ENCODE measurements at regions not wholly inside any gene's neighbourhood (a gene's known extent, or its start where the extent isn't known, plus 50 kb on each side); places are given as distances from the start of the nearest gene placed in this dataset.
A peak's percentile ranks its signal among the peaks of the same experiment; 100 is the strongest.
"Not testable (repeated sequence)": the region's sequence is repeated elsewhere in the genome, so short reads cannot be mapped to it uniquely, and the experiment has no call there.

DNA sequence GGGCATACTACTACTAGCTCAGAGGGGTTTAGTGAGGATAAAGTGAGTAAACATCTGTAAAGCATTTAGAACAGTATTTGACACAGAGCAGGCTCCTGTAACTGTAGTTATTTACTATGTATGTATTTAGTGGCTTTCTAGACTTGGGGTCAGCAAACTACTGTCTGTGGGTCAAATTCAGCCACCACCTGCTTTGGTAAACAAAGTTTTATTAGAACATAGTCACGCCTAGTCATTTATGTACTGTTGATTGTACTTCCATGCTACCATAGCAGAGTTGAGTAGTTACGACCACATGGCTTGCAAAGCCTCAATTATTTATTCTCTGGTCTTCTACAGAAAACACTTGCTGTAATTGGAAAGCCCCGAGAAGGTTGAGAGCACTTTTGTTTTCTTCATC, 248.5 kb upstream of the PLPP4 start:
- no peak for DNase-seq

DNA sequence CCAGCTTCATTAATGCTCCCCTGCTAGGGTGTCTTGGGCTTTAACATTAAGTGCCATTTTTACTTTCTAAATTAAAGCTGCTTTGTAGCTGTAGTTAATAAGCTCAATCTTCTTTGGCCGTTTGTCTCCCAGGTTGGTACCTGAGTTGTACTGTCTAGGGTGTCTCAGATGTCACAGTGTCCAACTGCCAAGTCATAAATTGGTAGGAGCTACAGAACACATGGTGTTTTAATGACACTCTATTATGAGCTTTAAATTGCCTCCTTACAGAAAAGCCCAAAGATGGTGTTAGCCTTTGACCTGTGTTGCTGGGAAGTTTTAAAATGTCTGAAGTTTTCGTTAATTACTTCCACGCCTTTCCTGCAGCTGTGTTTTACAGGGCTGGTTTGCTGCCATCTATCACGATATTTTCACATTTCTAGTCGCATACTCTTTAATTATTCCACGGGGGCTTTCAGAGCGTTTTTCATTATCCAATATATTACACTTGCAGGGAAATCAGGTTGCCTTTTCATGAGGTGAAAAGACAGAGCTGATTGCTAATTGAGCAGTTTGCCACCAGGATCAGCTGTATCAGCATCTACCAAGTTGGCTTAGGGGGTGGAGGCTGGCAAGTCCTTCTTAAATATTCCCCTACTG, 247.8 kb upstream of the PLPP4 start:
- DNase-seq: no peak

DNA sequence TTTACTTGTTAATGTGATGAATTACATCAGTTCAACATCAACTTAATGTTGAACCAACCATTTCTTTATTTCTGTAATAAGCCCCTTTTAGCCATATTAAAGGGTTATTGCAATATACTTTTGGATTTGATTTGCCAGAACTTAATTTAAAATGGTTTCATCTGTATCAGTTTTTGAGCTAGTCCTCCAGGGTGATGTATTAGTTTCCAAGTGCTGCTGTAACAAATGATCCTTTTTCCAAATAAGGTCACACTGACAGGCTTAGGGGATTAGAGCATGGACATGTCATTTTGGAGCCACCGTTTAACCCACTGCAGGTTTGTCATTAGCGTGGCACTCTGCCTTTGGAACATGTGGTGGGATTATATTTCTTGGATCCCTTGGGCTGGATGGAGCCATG, 244.8 kb upstream of the PLPP4 start:
- no peak for DNase-seq

DNA sequence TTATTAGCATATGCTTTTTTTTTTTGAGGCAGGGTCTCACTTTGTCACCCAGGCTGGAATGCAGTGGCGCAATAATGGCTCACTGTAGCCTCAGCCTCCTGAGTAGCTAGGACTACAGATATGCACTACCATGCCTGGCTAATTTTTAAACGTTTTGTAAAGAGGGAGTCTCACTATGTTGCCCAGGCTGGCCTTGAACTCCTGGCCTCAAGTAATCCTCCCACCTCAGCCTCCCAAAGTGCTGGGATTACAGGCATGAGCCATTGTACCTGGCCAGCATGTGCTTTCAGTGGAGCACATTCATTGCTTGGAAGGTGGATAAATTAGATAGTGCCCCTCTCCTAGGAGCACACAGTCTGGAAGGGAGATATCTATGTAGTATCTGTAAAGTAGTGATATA, 243.7 kb upstream of the PLPP4 start:
- DNase-seq: not testable (repeated sequence)

DNA sequence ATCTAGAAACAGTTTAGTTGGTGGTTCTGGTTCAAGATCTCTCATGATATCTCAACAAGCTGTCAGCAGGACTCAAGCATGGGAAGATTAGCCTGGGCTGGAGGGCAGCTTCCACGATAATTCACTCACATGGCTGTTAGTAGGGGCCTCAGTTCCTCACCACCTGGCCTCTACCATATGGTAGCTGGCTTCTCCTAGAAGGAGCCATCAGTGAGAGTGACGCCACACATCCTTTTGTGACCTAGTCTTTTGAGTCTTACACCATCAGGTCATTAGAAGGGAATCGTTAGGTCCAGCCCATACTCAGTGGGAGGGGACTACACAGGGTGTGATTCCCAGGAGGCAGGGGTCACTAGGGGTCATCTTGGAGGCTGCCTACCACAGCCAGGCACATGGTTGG, 239.3 kb upstream of the PLPP4 start:
- DNase-seq: no peak

DNA sequence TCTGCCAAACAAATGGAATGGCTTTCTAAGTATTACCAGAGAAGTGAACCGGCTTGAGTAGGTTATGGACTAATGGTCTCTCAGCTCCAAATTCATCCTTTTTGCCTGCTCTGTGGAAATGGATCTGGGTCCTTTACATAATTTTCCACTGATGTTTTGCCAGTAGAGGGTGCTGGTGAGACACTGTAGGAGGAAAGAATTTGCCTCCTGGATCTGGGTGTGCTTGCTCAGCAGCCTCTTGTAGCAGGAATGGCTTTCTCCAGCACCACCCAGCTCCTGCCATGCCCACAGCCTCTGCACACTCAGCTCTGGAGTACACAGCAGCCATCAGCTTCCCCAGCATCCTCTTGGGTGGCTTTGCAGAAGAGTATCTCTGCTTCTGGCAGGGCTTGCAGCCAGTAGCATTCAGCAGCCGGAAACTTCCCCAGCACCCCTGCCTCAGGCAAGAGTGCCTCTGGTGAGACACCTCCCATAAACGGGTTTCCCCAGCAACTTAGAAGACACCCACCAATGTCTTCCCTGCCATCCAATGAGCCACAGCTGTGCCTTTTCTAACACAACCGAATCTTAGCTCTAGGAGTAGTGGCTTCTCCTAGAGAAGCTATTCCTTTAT, 235.0 kb upstream of the PLPP4 start:
- peak; percentile 65 for DNase-seq

DNA sequence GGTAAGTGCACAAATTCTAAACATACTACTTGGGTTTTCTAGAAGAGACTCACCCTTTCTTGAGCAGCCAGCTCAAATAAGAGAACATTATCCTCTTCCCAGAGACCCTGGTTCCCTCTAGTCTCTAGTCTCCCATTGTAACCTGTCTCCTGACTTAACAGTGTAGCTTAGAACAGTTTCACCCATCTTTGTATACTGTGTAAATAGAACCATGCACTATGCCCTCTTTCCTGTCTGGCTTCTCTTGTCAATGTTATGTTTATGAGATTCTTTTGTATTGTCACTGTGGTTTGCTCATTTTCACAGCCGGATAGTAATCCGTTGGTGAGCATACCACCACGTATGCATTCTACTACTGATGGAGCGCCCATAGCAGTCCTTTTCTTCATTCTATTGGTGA, 227.4 kb upstream of the PLPP4 start:
- DNase-seq: no peak

DNA sequence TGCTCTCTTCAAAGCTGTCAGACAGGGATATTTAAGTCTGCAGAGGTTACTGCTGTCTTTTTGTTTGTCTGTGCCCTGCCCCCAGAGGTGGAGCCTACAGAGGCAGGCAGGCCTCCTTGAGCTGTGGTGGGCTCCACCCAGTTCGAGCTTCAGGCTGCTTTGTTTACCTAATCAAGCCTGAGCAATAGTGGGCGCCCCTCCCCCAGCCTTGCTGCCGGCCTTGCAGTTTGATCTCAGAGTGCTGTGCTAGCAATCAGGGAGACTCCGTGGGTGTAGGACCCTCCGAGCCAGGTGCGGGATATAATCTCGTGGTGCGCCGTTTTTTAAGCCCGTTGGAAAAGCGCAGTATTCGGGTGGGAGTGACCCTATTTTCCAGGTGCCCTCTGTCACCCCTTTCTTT, 217.3 kb upstream of the PLPP4 start:
- DNase-seq: not testable (repeated sequence)

DNA sequence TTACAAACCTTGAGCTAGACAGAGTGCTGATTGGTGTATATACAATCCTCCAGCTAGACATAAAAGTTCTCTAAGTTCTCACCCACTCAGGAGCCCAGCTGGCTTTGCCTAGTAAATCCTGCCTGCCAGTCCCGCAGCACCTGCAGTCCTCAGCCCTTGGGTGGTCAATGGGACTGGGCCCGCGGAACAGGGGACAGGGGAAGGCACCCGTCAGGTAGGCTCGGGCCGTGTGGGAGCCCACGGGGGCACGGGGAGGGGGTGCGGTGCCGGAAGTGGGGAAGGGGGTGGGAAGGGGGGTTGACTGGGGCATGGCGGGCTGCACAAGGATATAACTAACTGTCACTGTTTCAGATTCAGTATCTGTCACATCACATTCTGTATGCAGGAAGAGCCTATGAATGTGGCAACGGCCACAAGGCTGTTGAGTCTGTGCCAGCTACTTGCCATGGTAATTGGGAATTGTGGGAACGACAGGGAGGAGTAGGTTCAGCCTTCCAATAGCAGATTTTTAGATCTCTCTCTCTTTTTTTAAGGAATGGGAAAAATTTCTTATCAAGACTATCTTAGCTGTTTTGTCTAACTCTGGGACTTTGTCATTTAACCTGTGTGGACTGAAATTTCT, 205.1 kb upstream of the PLPP4 start:
- no peak for DNase-seq

DNA sequence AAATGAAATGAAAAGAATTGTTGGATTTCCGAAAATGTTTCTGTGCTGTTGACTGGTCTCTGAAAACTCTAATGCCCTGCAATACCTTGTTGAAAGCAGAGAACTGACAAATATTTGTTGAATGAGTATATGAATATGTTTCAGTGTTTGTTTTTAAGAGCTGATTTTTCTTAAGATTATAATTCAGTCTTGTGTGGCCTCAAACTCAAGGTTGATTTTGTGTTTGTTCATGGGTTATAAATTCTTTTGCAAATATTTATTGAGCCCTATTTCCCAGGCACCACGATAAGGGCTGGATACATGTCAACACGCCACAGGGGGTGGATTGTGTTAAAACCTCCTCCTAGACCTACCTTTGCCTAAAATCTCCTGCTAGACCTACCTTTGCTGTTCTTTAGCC, 203.9 kb upstream of the PLPP4 start:
- DNase-seq: no peak

DNA sequence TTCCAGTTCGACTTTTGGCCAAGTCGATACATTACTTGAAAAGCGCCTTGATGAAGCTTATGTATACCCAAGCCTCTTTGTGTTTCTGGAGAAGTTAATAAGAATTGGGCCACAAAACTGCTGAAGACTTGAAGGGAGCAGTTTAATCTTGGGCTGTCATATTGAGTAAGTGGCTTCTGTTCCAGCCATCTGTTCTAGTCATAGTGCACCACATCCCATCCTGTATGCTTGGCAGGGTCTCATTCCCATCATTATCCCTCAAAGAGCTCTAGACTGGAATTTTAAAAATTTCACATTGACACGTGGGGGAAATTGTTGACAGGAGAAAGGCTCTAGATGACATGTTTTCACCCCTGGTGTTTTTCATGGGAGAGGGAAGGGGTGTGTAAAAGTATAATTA, 196.6 kb upstream of the PLPP4 start:
- no peak for DNase-seq

DNA sequence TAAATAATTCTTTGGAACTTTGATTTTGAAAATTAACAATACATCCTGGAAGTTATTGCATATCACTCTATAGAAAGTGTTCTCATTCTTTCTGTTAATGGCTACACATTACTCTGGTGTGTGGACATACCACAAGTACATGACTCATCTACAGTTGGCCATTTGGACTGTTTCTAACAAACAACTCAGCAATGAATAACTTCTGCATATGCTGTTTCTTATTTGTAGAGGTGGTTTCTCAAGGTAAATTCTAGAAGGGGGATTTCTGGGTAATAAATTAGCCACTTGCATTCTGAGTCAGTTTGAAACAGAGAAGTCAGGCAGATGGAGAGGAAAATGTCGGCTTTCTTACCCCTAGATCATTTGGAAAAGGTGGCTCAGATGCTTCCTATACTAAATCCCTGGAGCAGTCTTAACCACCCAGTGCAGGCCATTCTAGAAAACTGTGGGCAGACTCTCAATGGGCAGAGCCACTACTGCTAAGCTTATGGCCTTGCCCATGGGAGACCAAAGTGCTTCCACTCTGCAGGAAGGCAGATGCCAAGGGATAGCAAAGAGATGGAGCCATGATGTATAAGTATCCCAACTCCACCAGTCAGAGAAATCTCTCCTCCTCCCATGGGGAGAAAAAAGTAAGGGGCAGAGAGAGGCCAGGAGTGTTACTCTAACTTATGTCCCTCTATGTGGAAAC, 194.0 kb upstream of the PLPP4 start:
- no peak for DNase-seq

DNA sequence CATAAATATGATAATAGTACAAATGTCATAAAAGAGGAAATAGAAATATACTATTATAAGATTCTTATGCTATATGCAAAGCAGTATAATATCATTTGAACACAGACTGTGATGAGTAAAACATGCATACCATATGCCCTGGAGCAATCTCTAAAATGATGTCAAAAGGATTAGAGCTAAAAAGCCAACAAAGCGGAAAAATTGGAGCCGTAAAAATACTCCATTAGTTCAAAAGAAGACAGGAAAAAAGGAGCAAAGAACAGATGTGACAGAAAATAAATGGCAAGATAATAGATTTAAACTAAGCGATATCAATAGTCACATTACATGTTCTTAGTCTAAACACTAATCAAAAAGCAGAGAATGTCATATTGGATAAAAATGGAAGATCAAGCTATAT, 191.0 kb upstream of the PLPP4 start:
- no peak for DNase-seq

DNA sequence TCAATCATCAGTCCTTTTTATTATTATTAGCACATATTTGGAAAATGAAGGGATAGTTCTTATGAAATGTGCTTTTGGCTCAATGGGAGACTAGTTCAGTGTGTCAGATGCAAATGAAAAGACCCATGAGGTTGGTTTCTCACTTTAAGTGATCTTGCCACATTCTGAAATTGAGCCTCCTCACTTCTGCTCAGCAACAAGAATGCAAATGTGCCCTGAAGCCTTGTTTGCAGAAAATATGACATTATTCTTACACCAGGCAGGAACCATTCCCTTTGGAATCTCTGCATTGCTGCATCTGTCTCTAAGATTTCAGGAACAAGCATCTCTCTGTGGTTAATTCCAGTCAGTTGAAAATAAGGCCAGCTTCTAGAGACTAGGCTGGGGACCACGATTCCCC, 186.1 kb upstream of the PLPP4 start:
- no peak for DNase-seq

DNA sequence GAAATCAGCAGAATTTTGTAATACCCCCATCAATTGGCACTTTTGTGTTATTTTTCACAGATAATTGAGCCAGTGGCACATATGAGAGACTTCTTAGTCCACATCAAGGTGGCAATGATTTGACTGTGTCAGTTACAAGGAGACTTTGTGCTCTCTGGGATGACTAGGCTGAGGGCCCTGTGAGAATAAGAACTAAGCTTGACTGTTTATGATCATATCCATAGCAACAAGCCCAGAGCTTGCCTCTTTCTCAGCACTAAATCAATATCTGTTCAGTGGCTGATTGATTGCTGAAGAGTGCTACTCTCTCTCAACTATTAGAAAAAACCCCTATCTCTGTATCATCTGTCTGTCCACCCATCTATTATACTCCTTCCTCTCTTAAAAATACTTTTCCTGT, 185.3 kb upstream of the PLPP4 start:
- no peak for DNase-seq

DNA sequence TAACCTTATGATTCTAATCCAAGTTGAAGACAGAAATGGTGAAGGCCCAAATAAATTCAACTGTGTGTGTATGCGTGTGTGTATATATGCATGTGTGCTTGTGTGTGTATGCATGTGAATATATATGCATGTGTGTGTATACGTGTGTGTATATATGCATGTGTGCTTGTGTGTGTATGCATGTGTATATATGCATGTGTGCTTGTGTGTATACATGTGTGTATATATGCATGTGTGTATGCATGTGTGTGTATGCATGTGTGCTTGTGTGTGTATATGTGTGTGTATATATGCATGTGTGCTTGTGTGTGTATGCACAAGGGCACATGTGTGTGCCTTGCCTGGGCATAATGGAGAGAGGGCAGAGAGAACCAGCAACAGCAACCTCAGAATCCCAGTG, 184.7 kb upstream of the PLPP4 start:
- DNase-seq: no peak

DNA sequence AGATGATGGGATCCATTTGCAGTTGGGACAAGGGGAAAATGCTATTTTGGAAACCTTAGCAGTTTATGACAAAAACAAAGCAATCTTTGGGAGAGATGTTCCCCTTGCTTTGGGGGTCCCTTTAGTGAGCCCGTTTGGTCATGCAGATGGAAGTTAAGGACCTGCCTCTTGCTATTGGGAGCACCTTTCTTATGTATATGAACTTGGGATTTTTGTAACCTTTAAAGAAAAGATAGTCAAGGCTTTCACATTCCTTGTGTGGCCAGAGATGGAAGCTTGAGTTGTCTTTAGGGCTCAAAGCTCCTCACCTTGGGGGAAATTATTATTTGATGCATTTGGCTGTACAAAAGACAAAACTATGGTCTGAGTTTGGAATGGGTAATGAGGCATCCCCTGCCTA, 179.0 kb upstream of the PLPP4 start:
- DNase-seq: no peak

DNA sequence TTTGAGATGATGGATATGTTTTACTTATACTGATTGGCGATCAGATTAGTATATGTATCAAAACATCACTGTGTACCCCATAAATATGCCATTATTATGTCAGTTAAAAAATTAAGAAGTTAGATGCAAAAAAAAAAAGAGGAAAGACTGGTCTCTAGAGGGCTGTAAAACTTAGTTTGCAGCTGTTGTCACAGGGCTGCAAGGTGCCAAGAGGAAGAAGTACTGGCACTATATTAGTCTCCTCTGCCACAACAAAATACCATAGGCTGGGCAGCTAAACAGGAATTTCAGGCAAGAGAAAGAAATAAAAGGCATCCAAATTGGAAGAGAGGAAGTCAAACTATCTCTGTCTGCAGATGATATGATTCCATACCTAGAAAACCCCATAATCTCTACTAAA, 177.8 kb upstream of the PLPP4 start:
- DNase-seq: no peak

DNA sequence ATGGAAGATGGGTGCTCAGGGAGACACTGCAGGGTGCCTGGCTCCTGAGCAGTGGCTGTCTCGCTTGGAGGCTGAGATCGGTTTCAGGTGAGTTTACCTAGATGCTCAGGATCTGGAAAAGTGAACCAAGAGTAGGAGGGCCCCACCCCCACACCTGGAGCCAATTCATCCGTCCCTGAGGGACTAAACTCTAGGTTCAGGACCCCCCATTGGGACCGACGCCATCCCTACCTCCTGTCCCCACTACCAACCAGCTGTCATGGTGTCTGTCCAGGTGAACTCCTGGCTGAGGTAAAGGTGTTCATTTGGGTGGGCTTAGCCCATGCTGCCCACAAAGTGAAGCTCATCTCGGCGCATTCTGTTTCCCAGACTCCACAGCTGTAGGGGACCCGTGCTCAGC, 174.6 kb upstream of the PLPP4 start:
- no peak for DNase-seq

DNA sequence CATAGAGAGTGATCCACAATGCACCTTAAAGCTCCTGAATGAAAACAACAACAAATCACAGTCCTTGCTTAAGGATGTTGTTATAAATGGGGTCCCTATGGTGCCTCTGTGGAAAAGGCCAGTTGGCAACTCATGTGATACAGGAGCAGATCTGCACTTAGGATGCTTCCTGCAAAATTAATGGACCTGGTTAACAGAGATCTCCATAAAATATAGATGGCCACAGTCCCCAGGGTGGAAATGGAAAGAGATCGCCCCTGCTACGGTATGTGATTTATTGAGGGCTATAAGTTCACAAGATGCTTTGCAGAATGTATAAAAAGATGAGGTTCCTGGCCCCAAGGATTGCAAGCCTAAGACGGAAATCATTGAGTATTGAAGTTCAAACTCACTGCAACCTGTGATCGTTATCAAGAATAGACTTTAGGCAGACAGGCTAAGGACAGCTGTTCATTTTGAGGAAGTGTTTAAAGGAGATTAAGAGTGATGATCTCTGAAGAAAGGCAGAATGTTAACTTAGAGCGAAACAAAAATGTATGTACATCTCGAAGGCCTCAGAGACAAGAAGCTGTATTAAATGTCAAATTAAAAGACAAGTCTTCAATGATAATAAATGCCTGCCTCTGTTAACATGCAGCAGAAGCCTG, 174.1 kb upstream of the PLPP4 start:
- DNase-seq: no peak

DNA sequence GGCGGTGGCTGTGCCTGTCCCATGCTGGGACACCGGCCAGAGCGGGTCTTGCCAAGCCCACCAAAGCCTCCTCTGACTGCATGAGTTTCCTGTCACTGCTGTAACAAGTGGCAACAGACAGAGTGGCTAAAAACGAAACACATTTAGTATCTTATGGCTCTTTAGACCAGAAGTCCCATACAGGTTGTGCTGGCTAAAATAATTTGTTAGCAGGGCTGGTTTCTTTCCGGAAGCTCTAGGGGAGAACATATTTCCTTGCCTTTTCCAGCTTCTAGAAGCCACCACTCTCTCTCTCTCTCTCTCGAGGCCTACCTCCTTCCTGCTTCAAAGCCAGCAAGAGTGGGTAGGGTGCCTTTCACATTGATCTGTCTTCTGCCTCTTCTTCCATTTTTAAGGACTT, 171.6 kb upstream of the PLPP4 start:
- DNase-seq: no peak

DNA sequence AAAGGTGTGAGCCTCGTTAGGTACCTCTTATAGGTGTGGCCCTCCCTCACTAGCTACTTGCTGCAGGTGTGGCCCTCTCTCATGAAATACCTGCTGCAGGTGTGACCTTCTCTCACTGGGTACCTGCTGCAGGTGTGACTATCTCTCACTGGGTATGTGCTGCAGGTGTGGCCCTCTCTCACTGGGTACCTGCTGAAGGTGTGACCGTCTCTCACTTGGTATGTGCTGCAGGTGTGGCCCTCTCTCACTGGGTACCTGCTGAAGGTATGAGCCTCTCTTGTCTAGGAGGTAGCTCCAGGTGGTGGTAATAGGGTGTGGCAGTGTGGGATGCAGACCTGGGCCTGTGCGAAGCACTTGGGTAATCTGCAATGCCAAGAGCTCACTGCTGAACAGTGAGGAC, 170.7 kb upstream of the PLPP4 start:
- no peak for DNase-seq

DNA sequence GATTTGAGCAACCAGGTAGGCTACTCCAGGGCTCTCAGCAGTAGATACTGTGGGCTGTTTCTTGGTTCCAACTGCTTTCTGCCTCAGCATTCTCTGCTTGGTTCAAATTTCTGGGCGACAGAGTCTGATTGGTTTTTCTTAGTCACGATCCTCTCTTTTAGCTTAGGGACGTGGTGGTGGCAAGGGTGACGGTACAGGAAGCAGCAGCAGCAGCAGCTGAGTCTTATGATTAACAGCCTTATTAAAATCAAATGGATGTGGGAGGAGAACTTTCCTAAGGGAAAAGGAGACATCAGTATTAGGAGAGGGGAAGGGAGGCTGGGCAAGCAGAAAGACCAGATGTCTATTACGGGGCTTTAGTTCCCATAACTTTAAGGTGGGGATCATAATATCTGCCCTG, 156.5 kb upstream of the PLPP4 start:
- DNase-seq: no peak

DNA sequence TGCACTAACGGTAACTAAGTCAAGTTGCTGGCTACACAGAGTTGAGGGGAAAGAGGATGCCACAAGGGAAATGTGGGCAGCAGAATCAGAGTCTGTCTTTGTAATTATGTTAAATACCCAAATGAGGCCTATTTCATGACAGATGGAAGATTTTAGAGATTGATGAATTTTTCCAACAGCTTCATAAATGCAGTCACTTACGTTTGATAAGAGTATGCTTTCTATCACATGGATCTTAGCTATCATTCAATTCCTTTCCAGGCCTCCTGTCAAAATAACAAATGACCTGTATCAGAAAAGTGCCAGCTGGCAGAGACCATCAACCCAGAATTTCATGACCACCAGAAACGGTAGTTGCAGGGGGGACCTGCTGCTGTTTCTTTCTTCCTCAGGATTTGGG, 148.4 kb upstream of the PLPP4 start:
- DNase-seq: no peak
